Fibroblast of mammary gland (primary cell): ENCODE measurements at regions not wholly inside any gene's neighbourhood (a gene's known extent, or its start where the extent isn't known, plus 50 kb on each side); places are given as distances from the start of the nearest gene placed in this dataset.

ENCODE experiments used
- DNase-seq: peaks from one replicate; pipeline ENCODE4 v3.0.0-alpha.2; 2010; ENCODE audit warnings: low read depth
- H3K4me3 ChIP-seq: 2 replicates; pipeline ENCODE4 v1.5.1; 2011; ENCODE audit warnings: low read depth, mild to moderate bottlenecking, low read length, moderate library complexity; ENCODE audit not compliant: control insufficient read depth
- CTCF ChIP-seq: conservative IDR thresholded peaks from 2 replicates; pipeline ENCODE4 v1.5.1; 2011; ENCODE audit warnings: low read depth, low read length, inconsistent platforms; ENCODE audit not compliant: control insufficient read depth, insufficient read depth

- TF ChIP-seq CTCF: no peak
- H3K4me3 ChIP-seq: no peak overlapping the region
- DNase-seq: no peak
Observed at GRCh38 chr10:3693022-3693697, 91.8 kb downstream of the KLF6 start.

GRCh38 chr10:3692387-3692999 lies 92.5 kb downstream of the KLF6 start:
- no peak for DNase-seq
- no peak overlapping the region for H3K4me3 ChIP-seq
- no peak for TF ChIP-seq CTCF

- no peak overlapping the region for H3K4me3 ChIP-seq
- no peak for TF ChIP-seq CTCF
- no peak for DNase-seq
Observed at GRCh38 chr10:3691482-3691881, 93.5 kb downstream of the KLF6 start.

- no peak overlapping the region for H3K4me3 ChIP-seq
- TF ChIP-seq CTCF: no peak
- DNase-seq: no peak
Observed at GRCh38 chr10:3689871-3690510, 95.0 kb downstream of the KLF6 start.

- DNase-seq: no peak
- no peak overlapping the region for H3K4me3 ChIP-seq
- TF ChIP-seq CTCF: no peak
Observed at GRCh38 chr10:3687510-3688081, 97.4 kb downstream of the KLF6 start.

GRCh38 chr10:3685384-3685783 lies 99.6 kb downstream of the KLF6 start:
- no peak for TF ChIP-seq CTCF
- H3K4me3 ChIP-seq: no peak overlapping the region
- DNase-seq: no peak
